ENCODE measurements at regions not wholly inside any gene's neighbourhood (a gene's known extent, or its start where the extent isn't known, plus 50 kb on each side); places are given as distances from the start of the nearest gene placed in this dataset.

DNA sequence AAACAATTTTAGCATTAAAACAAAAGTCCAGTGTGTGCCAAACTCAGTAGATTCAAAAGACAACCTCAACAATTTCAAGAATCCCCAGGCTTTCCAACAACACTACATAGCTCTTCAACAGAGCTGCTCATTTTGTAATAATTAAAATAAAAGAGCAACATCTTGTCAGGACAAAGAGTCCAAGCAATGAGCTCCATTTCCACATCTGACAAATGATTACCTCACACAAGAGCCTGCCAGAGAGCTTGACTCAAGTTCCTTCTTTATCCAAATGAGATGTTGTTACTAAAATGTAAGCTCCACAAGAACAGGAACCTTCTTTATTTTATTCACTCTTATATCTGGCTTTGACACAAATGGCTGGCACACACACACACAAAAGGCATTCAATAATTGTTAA is 449.8 kb downstream of the HACE1 start:
- no peak for DNase-seq (ENCODE audit: extremely low spot score in 2 of 2)

DNA sequence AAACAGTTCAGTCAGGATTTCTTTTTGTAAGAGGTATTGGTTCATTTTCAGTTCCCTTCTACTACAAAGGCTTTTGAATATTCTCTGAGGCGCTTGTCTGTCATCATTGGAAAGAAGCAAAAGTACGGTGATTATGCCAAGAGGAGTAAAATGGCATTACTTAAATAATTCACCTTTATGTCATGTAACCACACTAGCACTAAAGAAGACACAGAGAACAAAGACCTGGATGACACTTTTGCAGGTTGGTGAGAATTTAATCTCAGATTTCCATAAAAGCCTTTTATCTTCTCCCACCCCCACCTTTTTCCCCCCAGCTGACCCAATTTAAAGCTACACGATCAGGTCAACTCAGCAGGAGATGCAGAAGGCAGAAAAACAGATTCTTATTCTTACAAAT is 451.8 kb downstream of the HACE1 start:
- DNase-seq (ENCODE audit: extremely low spot score in 2 of 2): no peak
- TF ChIP-seq, protein P1, sequence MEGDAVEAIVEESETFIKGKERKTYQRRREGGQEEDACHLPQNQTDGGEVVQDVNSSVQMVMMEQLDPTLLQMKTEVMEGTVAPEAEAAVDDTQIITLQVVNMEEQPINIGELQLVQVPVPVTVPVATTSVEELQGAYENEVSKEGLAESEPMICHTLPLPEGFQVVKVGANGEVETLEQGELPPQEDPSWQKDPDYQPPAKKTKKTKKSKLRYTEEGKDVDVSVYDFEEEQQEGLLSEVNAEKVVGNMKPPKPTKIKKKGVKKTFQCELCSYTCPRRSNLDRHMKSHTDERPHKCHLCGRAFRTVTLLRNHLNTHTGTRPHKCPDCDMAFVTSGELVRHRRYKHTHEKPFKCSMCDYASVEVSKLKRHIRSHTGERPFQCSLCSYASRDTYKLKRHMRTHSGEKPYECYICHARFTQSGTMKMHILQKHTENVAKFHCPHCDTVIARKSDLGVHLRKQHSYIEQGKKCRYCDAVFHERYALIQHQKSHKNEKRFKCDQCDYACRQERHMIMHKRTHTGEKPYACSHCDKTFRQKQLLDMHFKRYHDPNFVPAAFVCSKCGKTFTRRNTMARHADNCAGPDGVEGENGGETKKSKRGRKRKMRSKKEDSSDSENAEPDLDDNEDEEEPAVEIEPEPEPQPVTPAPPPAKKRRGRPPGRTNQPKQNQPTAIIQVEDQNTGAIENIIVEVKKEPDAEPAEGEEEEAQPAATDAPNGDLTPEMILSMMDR (IDR thresholded peaks at IDR 0.05): no peak
- TF ChIP-seq POLR2AphosphoS5 (IDR thresholded peaks at IDR 0.05; ENCODE audit: insufficient read depth in 1 of 2, low read depth in 1 of 2) (no peak), POLR2A (IDR thresholded peaks at IDR 0.05) (no peak)

More for the DNA sequence above, 449.8 kb downstream of the HACE1 start:
- Histone ChIP-seq H3K36me3 (no peaks in the 10 kb centered on the region), H3K4me1 (no peaks in the 10 kb centered on the region), H3K27ac (no peak overlapping the region), H3K27me3 (no peaks in the 10 kb centered on the region), H3K9me3 (no peaks in the 10 kb centered on the region), H3K4me3 (no peak overlapping the region)
- intact Hi-C loops (cut with DNase I): no loop called here
- no peak for TF ChIP-seq POLR2A (IDR thresholded peaks at IDR 0.05)
- TF ChIP-seq, protein P1 (IDR thresholded peaks at IDR 0.05): no peak
- TF ChIP-seq POLR2AphosphoS5 (IDR thresholded peaks at IDR 0.05; ENCODE audit: insufficient read depth in 1 of 2, low read depth in 1 of 2): no peak

DNA sequence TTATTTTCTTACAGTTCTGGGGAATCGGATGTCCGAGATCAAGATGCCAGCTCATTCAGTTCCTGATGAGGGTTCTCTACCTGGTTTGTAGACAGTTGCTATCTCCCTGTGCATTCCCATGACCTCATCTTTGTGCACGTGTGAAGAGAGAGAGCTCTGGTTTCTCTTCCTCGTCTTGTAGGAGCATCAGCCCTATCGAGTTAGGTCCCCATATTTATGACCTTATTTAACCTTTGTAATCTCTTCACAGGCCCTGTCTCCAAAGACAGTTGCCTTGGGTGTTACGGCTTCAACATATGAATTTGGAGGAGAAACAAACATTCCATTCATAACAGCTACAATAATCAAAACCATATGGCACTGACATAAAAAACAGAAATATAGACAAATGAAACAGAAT is 455.3 kb downstream of the HACE1 start:
- H3K4me3 ChIP-seq: no peak overlapping the region
- H3K9me3 ChIP-seq: no peaks in the 10 kb centered on the region
- no peaks in the 10 kb centered on the region for H3K4me1 ChIP-seq
- no peaks in the 10 kb centered on the region for H3K27me3 ChIP-seq
- no peak overlapping the region for H3K27ac ChIP-seq
- H3K36me3 ChIP-seq: no peaks in the 10 kb centered on the region
- TF ChIP-seq, protein P1 (IDR thresholded peaks at IDR 0.05): no peak
- TF ChIP-seq POLR2A (IDR thresholded peaks at IDR 0.05) (no peak), POLR2AphosphoS5 (IDR thresholded peaks at IDR 0.05; ENCODE audit: insufficient read depth in 1 of 2, low read depth in 1 of 2) (no peak)
- no peak for DNase-seq (ENCODE audit: extremely low spot score in 2 of 2)
- intact Hi-C loops (cut with DNase I): no loop called here

More for the DNA sequence above, 451.8 kb downstream of the HACE1 start:
- Histone ChIP-seq H3K4me1 (no peaks in the 10 kb centered on the region), H3K4me3 (no peak overlapping the region), H3K27me3 (no peaks in the 10 kb centered on the region), H3K27ac (no peak overlapping the region), H3K36me3 (no peaks in the 10 kb centered on the region), H3K9me3 (no peaks in the 10 kb centered on the region)
- intact Hi-C loops (cut with DNase I): no loop called here

DNA sequence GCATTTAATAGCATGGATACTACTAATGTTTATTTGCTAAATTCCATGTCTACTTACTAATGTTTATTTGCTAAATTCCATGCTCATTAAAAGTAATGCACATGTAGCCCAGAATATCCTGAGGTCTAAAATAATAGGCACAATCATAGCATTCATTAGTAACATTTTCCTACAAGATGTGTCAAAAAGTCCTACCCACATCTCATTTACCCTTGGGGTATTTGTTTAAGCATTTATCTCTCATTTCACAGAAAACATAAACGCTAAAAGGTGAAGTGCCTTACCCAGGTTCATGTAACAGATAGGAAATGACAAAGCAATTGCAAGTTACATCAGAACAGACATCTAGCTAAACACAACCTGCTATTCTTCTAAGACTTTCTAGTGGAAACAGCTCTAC is 457.1 kb downstream of the HACE1 start:
- intact Hi-C loops (cut with DNase I): no loop called here
- no peaks in the 10 kb centered on the region for H3K36me3 ChIP-seq

DNA sequence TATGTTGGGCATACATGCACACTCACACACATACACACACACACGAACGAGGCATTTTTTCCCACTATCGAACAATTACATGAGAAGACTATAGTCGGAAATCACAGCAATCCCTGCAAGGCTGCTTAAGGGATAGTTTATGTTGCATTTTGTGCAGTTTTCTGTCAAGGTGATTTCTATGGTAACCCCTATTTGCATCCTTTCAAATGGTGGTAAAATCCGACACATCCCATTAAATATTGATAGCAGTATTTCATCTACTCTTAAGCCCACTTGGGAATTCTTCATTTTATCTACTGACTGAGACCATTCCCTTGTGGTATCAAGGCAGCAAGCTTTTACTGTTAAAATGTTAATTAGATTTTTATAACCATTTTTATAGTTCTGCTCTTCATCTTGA is 457.8 kb downstream of the HACE1 start:
- no peak overlapping the region for H3K27ac ChIP-seq
- H3K27me3 ChIP-seq: no peaks in the 10 kb centered on the region
- intact Hi-C loops (cut with DNase I): no loop called here
- H3K4me3 ChIP-seq: no peak overlapping the region
- DNase-seq (ENCODE audit: extremely low spot score in 2 of 2): no peak
- H3K9me3 ChIP-seq: no peaks in the 10 kb centered on the region
- no peaks in the 10 kb centered on the region for H3K4me1 ChIP-seq
- no peaks in the 10 kb centered on the region for H3K36me3 ChIP-seq
- no peak for TF ChIP-seq POLR2A (IDR thresholded peaks at IDR 0.05)
- TF ChIP-seq, protein P1 (IDR thresholded peaks at IDR 0.05): no peak
- no peak for TF ChIP-seq POLR2AphosphoS5 (IDR thresholded peaks at IDR 0.05; ENCODE audit: insufficient read depth in 1 of 2, low read depth in 1 of 2)

More for the DNA sequence above, 457.1 kb downstream of the HACE1 start:
- no peak for DNase-seq (ENCODE audit: extremely low spot score in 2 of 2)
- Histone ChIP-seq H3K27me3 (no peaks in the 10 kb centered on the region), H3K4me3 (no peak overlapping the region), H3K27ac (no peak overlapping the region), H3K9me3 (no peaks in the 10 kb centered on the region), H3K4me1 (no peaks in the 10 kb centered on the region)
- TF ChIP-seq, protein P1 (IDR thresholded peaks at IDR 0.05): no peak
- no peak for TF ChIP-seq POLR2AphosphoS5 (IDR thresholded peaks at IDR 0.05; ENCODE audit: insufficient read depth in 1 of 2, low read depth in 1 of 2)
- no peak for TF ChIP-seq POLR2A (IDR thresholded peaks at IDR 0.05)
